Breast epithelium (tissue), 3 donors: ENCODE measurements at regions not wholly inside any gene's neighbourhood (a gene's known extent, or its start where the extent isn't known, plus 50 kb on each side); places are given as distances from the start of the nearest gene placed in this dataset.

Experiments
- POLR2A ChIP-seq: fragments of 450-650 bp; IDR thresholded peaks from one replicate; pipeline ENCODE4 v1.6.1; 2016; ENCODE audit warnings: antibody characterized with exemption, mild to moderate bottlenecking, moderate library complexity
- TF ChIP-seq, protein P1 (sequence below), 3 donors: fragments of 450-650 bp; IDR thresholded peaks; one replicate each; pipeline ENCODE4 v1.5.1; 2016 to 2017; ENCODE audit warnings: antibody characterized with exemption in 3 of 3, mild to moderate bottlenecking in 3 of 3, moderate library complexity in 3 of 3

GRCh38 chr10:128549101-128549608, 422.9 kb upstream of the MKI67 start:
- no peak for TF ChIP-seq POLR2A
- TF ChIP-seq, protein P1, sequence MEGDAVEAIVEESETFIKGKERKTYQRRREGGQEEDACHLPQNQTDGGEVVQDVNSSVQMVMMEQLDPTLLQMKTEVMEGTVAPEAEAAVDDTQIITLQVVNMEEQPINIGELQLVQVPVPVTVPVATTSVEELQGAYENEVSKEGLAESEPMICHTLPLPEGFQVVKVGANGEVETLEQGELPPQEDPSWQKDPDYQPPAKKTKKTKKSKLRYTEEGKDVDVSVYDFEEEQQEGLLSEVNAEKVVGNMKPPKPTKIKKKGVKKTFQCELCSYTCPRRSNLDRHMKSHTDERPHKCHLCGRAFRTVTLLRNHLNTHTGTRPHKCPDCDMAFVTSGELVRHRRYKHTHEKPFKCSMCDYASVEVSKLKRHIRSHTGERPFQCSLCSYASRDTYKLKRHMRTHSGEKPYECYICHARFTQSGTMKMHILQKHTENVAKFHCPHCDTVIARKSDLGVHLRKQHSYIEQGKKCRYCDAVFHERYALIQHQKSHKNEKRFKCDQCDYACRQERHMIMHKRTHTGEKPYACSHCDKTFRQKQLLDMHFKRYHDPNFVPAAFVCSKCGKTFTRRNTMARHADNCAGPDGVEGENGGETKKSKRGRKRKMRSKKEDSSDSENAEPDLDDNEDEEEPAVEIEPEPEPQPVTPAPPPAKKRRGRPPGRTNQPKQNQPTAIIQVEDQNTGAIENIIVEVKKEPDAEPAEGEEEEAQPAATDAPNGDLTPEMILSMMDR (IDR thresholded peaks at IDR 0.05), result no peak
